HG03571 (cell line): ENCODE measurements at regions not wholly inside any gene's neighbourhood (a gene's known extent, or its start where the extent isn't known, plus 50 kb on each side); places are given as distances from the start of the nearest gene placed in this dataset.

Experiments used
- ATAC-seq: cut with Tn5 transposase; IDR thresholded peaks from one replicate; pipeline ENCODE4 v1.9.1; 2021; ENCODE audit not compliant: unreplicated experiment

- ATAC-seq, result no peak
Observed at GRCh38 chr4:124019749-124020549, 623.4 kb downstream of the SPRY1 start.

- no peak for ATAC-seq
Observed at GRCh38 chr4:124025000-124025399, 628.4 kb downstream of the SPRY1 start.

- no peak for ATAC-seq
Observed at GRCh38 chr4:124025428-124025827, 628.8 kb downstream of the SPRY1 start.

- no peak for ATAC-seq
Observed at GRCh38 chr4:124028182-124028581, 631.6 kb downstream of the SPRY1 start.

GRCh38 chr4:124030147-124030546 is 633.6 kb downstream of the SPRY1 start:
- ATAC-seq, result no peak

GRCh38 chr4:124032035-124032434 is 635.4 kb downstream of the SPRY1 start:
- no peak for ATAC-seq

GRCh38 chr4:124035364-124036041 is 638.9 kb downstream of the SPRY1 start:
- ATAC-seq, result no peak

GRCh38 chr4:124037236-124037635 is 640.6 kb downstream of the SPRY1 start:
- ATAC-seq, result no peak

GRCh38 chr4:124044330-124044729 is 647.7 kb downstream of the SPRY1 start:
- no peak for ATAC-seq

- no peak for ATAC-seq
Observed at GRCh38 chr4:124044867-124045266, 648.3 kb downstream of the SPRY1 start.

- ATAC-seq, result no peak
Observed at GRCh38 chr4:124046190-124046589, 649.6 kb downstream of the SPRY1 start.

GRCh38 chr4:124053872-124054538 is 657.4 kb downstream of the SPRY1 start:
- no peak for ATAC-seq

GRCh38 chr4:124055336-124055735 is 657.2 kb downstream of the ANKRD50 start:
- no peak for ATAC-seq

GRCh38 chr4:124055896-124056295 is 656.6 kb downstream of the ANKRD50 start:
- no peak for ATAC-seq

- no peak for ATAC-seq
Observed at GRCh38 chr4:124060261-124060918, 652.1 kb downstream of the ANKRD50 start.

GRCh38 chr4:124061413-124061812 is 651.1 kb downstream of the ANKRD50 start:
- ATAC-seq, result no peak

- ATAC-seq, result no peak
Observed at GRCh38 chr4:124065422-124065821, 647.1 kb downstream of the ANKRD50 start.

GRCh38 chr4:124065936-124066335 is 646.6 kb downstream of the ANKRD50 start:
- no peak for ATAC-seq

GRCh38 chr4:124066595-124066994 is 645.9 kb downstream of the ANKRD50 start:
- no peak for ATAC-seq

- ATAC-seq, result no peak
Observed at GRCh38 chr4:124067046-124067445, 645.5 kb downstream of the ANKRD50 start.

- no peak for ATAC-seq
Observed at GRCh38 chr4:124070688-124071484, 641.6 kb downstream of the ANKRD50 start.
